ENCODE measurements at regions not wholly inside any gene's neighbourhood (a gene's known extent, or its start where the extent isn't known, plus 50 kb on each side); places are given as distances from the start of the nearest gene placed in this dataset.

GRCh38 chr11:104402812-104403521, 239.0 kb upstream of the PDGFD start:
- TF ChIP-seq CREB1 (IDR thresholded peaks at IDR 0.05; ENCODE audit: low read depth) (no peak), TCF12 (IDR thresholded peaks at IDR 0.05; ENCODE audit: low read depth) (no peak), YY1 (IDR thresholded peaks at IDR 0.05; ENCODE audit: low read depth) (no peak), USF1 (IDR thresholded peaks at IDR 0.05) (no peak), FOXM1 (IDR thresholded peaks at IDR 0.05; ENCODE audit: borderline replicate concordance, low read depth) (no peak), TEAD4 (IDR thresholded peaks at IDR 0.05) (no peak), RAD21 (IDR thresholded peaks at IDR 0.05; ENCODE audit: low read depth) (no peak), MAX (IDR thresholded peaks at IDR 0.05) (no peak), EP300 (IDR thresholded peaks at IDR 0.05; ENCODE audit: borderline replicate concordance) (no peak), TAF1 (IDR thresholded peaks at IDR 0.05; ENCODE audit: low read depth) (no peak), REST (IDR thresholded peaks at IDR 0.05; ENCODE audit: low read depth) (no peak), CEBPB (IDR thresholded peaks at IDR 0.05) (no peak), NFIC (IDR thresholded peaks at IDR 0.05) (no peak), ZBTB7A (IDR thresholded peaks at IDR 0.05; ENCODE audit: low read depth) (no peak), EGR1 (IDR thresholded peaks at IDR 0.05) (no peak)

GRCh38 chr11:104394508-104394907, 230.6 kb upstream of the PDGFD start:
- no peak for TF ChIP-seq TCF12 (IDR thresholded peaks at IDR 0.05; ENCODE audit: low read depth)
- TF ChIP-seq USF1 (IDR thresholded peaks at IDR 0.05), result no peak
- no peak for TF ChIP-seq FOXM1 (IDR thresholded peaks at IDR 0.05; ENCODE audit: borderline replicate concordance, low read depth)
- TF ChIP-seq TAF1 (IDR thresholded peaks at IDR 0.05; ENCODE audit: low read depth), result no peak
- no peak for TF ChIP-seq CREB1 (IDR thresholded peaks at IDR 0.05; ENCODE audit: low read depth)
- no peak for TF ChIP-seq TEAD4 (IDR thresholded peaks at IDR 0.05)
- no peak for TF ChIP-seq NFIC (IDR thresholded peaks at IDR 0.05)
- no peak for TF ChIP-seq ZBTB7A (IDR thresholded peaks at IDR 0.05; ENCODE audit: low read depth)
- no peak for TF ChIP-seq EGR1 (IDR thresholded peaks at IDR 0.05)
- no peak for TF ChIP-seq REST (IDR thresholded peaks at IDR 0.05; ENCODE audit: low read depth)
- no peak for TF ChIP-seq MAX (IDR thresholded peaks at IDR 0.05)
- no peak for TF ChIP-seq RAD21 (IDR thresholded peaks at IDR 0.05; ENCODE audit: low read depth)
- no peak for TF ChIP-seq EP300 (IDR thresholded peaks at IDR 0.05; ENCODE audit: borderline replicate concordance)
- TF ChIP-seq YY1 (IDR thresholded peaks at IDR 0.05; ENCODE audit: low read depth), result no peak
- no peak for TF ChIP-seq CEBPB (IDR thresholded peaks at IDR 0.05)

GRCh38 chr11:104390651-104391050, 226.7 kb upstream of the PDGFD start:
- TF ChIP-seq EP300 (IDR thresholded peaks at IDR 0.05; ENCODE audit: borderline replicate concordance) (peak; percentile 55; the same call in 1 of the 2 replicates), TCF12 (IDR thresholded peaks at IDR 0.05; ENCODE audit: low read depth) (0 out of 2 replicates have a peak, but pooled peaks have one; percentile 22), TEAD4 (IDR thresholded peaks at IDR 0.05) (peak; percentile 72), ZBTB7A (IDR thresholded peaks at IDR 0.05; ENCODE audit: low read depth) (no peak), FOXM1 (IDR thresholded peaks at IDR 0.05; ENCODE audit: borderline replicate concordance, low read depth) (no peak)

- TF ChIP-seq TEAD4 (IDR thresholded peaks at IDR 0.05), result no peak
- no peak for TF ChIP-seq ZBTB7A (IDR thresholded peaks at IDR 0.05; ENCODE audit: low read depth)
- no peak for TF ChIP-seq EGR1 (IDR thresholded peaks at IDR 0.05)
- no peak for TF ChIP-seq REST (IDR thresholded peaks at IDR 0.05; ENCODE audit: low read depth)
- no peak for TF ChIP-seq CREB1 (IDR thresholded peaks at IDR 0.05; ENCODE audit: low read depth)
- TF ChIP-seq TAF1 (IDR thresholded peaks at IDR 0.05; ENCODE audit: low read depth), result no peak
Measured at GRCh38 chr11:104385884-104386283, 221.9 kb upstream of the PDGFD start.
